Subcutaneous abdominal adipose tissue (tissue), 5 donors: ENCODE measurements at regions not wholly inside any gene's neighbourhood (a gene's known extent, or its start where the extent isn't known, plus 50 kb on each side); places are given as distances from the start of the nearest gene placed in this dataset.

Experiments
- H3K27ac ChIP-seq: one replicate; pipeline ENCODE4 v1.7.0; 2013; ENCODE audit warnings: low read depth, mild to moderate bottlenecking, inconsistent platforms, low read length, moderate library complexity
- H3K27me3 ChIP-seq, 5 donors: one replicate each; pipeline ENCODE4 v1.7.0; 2013; ENCODE audit warnings: low read length in 5 of 5, inconsistent platforms in 1 of 5; ENCODE audit not compliant: control insufficient read depth in 5 of 5, insufficient read depth in 4 of 5
- H3K36me3 ChIP-seq, 5 donors: one replicate each; pipeline ENCODE4 v1.7.0; 2013; ENCODE audit warnings: low read length in 5 of 5; ENCODE audit not compliant: control insufficient read depth in 5 of 5, insufficient read depth in 5 of 5
- H3K4me1 ChIP-seq, 5 donors: one replicate each; pipeline ENCODE4 v1.7.0; 2013; ENCODE audit warnings: low read length in 5 of 5, mild to moderate bottlenecking in 3 of 5, moderate library complexity in 1 of 5; ENCODE audit not compliant: control insufficient read depth in 5 of 5, insufficient read depth in 5 of 5
- H3K4me3 ChIP-seq, 5 donors: one replicate each; pipeline ENCODE4 v1.7.0; 2013; ENCODE audit warnings: low read length in 5 of 5, low read depth in 1 of 5
- H3K9ac ChIP-seq, 5 donors: one replicate each; pipeline ENCODE4 v1.7.0; 2013; ENCODE audit warnings: low read length in 5 of 5, mild to moderate bottlenecking in 4 of 5, moderate library complexity in 3 of 5
- H3K9me3 ChIP-seq, 5 donors: one replicate each; pipeline ENCODE4 v1.7.0; 2013; ENCODE audit warnings: low read length in 5 of 5; ENCODE audit not compliant: control insufficient read depth in 5 of 5
- donor health status: healthy.
- donor health status: healthy.
- donor health status: healthy.
- donor health status: healthy.
- donor health status: healthy.

DNA sequence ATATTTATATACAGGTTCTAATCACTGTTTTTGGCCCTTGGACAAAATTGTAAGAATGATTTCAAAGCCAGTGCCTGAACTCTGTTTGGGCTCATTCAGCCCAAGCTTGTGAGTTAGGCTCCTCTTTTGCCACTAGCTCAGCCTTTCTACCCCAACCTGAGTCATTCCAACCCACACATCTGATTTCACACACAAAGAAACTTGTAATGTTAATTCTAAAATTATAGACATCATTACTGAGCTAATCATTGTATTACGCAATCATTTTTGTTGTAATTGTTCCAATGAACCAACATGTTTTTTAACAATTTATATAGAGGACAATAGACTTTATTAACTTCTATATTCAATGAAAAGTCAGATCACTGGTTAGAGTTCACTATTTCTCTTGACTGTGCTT lies 441.1 kb downstream of the ETNK1 start:
- Histone ChIP-seq H3K27ac (no peak overlapping the region), H3K9ac (no peak overlapping the region), H3K4me3 (no peak overlapping the region), H3K9me3 (no peaks in the 10 kb centered on the region), H3K27me3 (no peaks in the 10 kb centered on the region), H3K4me1 (no peaks in the 10 kb centered on the region), H3K36me3 (no peaks in the 10 kb centered on the region)

DNA sequence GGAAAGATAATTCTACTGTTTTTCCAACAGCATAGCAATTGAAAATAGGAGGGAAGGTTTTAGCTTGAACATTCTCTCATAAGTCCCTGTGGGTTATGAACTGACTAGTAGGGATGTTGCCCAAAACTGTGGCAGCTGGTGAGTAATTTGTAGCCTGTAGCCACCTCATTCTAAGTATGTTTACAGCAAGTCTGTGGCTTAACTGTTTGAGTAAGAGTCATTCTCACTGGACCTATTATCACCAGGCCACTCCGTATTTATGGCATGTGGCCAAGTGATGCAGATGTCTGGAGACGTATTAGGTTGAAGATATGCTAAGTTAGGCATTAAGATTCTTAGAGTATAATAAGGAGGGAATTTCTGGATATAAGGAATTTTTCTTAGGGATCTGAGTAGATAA lies 458.3 kb downstream of the ETNK1 start:
- H3K9ac ChIP-seq = no peak overlapping the region
- no peaks in the 10 kb centered on the region for H3K27me3 ChIP-seq
- no peaks in the 10 kb centered on the region for H3K4me1 ChIP-seq
- H3K9me3 ChIP-seq = peaks cover 0 to 3% (median 0%) of the 10 kb centered on the region in 5 donors
- no peak overlapping the region for H3K4me3 ChIP-seq
- H3K36me3 ChIP-seq = no peaks in the 10 kb centered on the region
- H3K27ac ChIP-seq = no peak overlapping the region

DNA sequence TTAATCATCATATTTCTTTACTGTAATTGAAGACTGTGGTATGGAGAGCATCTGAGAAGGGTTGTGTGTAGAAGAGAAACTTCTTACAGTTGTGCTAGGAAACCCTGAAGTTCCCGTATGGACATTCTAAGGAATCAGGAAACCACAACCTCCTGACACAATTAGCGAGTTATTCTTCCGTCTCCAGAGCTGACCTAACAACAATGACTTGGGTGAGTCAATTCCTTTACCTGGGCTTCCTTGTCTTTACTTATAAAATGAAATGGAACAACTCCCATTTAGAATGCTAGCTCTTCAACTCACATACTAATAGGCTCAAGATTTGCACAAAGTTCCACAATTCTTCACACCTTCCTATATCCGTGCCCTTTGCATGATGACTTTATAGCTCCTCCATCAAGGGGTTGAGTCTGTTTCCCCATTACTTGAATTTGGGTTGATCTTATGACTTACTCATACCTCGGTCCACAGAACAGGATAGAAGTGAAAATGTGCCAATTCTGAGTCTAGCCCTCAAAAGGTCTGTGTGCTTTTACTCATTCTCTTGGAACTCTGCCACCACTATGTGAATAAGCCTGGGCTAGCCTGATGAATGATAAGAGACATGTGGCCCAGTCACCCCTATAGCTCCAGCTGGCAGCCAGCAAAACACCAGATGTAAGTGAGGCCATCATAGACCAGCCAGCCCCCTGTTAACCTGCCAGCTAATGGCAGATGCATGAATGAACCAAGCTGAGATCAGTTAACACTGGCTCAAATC lies 459.4 kb downstream of the ETNK1 start:
- H3K36me3 ChIP-seq = no peaks in the 10 kb centered on the region
- H3K9ac ChIP-seq = no peak overlapping the region
- H3K27me3 ChIP-seq = no peaks in the 10 kb centered on the region
- no peaks in the 10 kb centered on the region for H3K4me1 ChIP-seq
- H3K9me3 ChIP-seq = peaks cover 0 to 4% (median 0%) of the 10 kb centered on the region in 5 donors
- H3K27ac ChIP-seq = no peak overlapping the region
- H3K4me3 ChIP-seq = no peak overlapping the region

DNA sequence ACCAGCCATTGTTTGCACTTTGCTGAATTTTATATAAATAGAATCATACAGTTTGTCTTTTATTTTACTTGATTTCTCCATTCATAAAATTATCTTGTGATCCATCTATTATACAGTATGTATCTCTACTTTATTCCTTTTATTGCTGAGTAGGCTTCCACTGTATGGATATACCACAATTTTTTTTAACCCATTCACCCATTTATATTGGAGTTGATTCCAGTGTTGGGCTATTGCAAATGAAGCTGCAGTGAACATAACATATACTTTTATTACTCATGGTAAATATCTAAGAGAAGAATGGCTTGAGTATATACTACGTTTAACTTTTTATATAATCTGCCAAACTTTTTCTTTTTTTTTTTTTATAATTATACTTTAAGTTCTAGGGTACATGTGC lies 463.6 kb downstream of the ETNK1 start:
- Histone ChIP-seq H3K36me3 (no peaks in the 10 kb centered on the region), H3K27me3 (no peaks in the 10 kb centered on the region), H3K27ac (no peak overlapping the region), H3K9ac (no peak overlapping the region), H3K9me3 (peaks cover 0 to 4% (median 0%) of the 10 kb centered on the region in 5 donors), H3K4me1 (no peaks in the 10 kb centered on the region), H3K4me3 (no peak overlapping the region)

DNA sequence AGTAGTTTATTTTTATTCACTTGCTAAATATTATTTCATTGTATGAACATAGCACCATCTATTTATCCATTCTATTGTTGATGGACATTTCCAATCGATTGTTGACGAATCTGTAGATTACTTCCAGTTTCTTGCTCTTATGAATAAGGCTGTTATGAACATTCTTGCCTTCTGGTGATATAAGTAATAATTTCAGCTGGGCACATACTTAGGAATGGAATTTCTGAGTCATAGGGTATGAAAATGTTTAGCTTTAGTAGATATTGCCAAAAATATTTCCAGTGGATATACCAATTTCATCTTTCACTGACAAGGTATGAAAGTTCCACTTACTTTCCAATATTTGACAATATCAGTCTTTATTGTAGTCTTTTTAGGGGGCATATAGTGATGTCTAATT lies 468.5 kb downstream of the ETNK1 start:
- H3K4me1 ChIP-seq = peaks cover 0 to 4% (median 0%) of the 10 kb centered on the region in 5 donors
- H3K36me3 ChIP-seq = no peaks in the 10 kb centered on the region
- no peak overlapping the region for H3K9ac ChIP-seq
- H3K4me3 ChIP-seq = no peak overlapping the region
- peaks cover 0 to 2% (median 0%) of the 10 kb centered on the region in 5 donors for H3K9me3 ChIP-seq
- H3K27ac ChIP-seq = no peak overlapping the region
- H3K27me3 ChIP-seq = no peaks in the 10 kb centered on the region

DNA sequence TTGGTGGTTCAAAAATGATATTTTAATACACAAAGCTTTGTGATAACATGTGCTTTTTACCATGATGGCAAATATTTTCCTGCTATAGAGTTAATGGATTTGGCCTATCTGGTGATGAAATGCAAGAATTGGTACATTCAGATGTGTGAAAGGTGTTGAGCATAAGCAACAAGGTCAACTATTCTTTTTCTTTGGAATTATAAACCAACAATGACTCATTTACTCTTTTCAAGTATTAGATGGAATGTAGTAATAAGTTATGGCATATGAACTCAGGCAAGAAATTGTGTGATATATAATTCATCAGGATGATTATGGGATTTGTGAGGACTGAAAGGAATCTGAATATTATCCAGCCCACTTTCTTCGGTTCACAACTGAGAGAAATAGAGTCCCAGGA lies 471.4 kb downstream of the ETNK1 start:
- no peak overlapping the region for H3K4me3 ChIP-seq

DNA sequence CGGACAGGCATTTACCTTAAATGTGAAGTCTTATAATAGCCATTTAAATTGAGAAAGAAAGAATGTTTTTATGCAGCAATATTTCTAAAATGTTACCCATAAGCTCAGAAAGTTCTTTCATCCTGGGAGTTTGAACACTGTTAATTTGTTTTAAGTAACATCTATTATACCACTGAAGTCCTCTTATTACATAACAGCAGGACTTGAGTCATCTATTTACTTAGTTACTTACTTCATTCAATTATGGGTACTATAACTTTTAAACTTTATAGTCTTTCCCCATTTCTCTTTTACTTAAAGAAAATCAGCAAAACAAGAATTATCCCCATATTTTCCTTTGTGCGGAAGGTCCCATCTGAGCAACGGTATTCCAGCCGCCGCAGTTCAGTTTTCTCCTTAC lies 473.1 kb downstream of the ETNK1 start:
- H3K4me1 ChIP-seq = peaks cover 0 to 16% (median 2%) of the 10 kb centered on the region in 5 donors
- no peak overlapping the region for H3K4me3 ChIP-seq
- H3K27ac ChIP-seq = no peak overlapping the region
- no peaks in the 10 kb centered on the region for H3K36me3 ChIP-seq
- no peaks in the 10 kb centered on the region for H3K27me3 ChIP-seq
- no peaks in the 10 kb centered on the region for H3K9me3 ChIP-seq
- no peak overlapping the region for H3K9ac ChIP-seq

More for the DNA sequence above, 471.4 kb downstream of the ETNK1 start:
- Histone ChIP-seq H3K9me3 (no peaks in the 10 kb centered on the region), H3K4me1 (peaks cover 0 to 16% (median 2%) of the 10 kb centered on the region in 5 donors), H3K9ac (no peak overlapping the region), H3K27me3 (no peaks in the 10 kb centered on the region), H3K27ac (no peak overlapping the region), H3K36me3 (no peaks in the 10 kb centered on the region)

DNA sequence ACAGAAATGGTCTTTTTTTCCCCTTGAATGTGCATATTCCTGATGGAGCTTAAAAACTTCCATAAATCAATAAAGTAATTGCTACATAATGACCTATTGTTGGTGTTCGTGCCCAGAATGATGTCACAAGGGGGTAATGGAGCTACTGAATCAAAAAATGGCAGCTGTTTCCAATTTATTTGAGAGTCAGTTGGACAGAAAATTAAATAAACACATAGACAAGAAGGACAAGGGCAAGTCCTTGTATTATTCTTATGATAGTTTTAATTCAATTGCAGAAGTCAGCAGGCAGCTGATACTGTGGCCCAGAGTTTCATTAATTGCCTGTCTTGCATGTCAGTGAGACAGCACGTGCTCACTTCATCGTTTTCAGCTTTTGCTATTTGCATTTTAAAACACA lies 473.5 kb downstream of the ETNK1 start:
- H3K27me3 ChIP-seq = no peaks in the 10 kb centered on the region
- no peak overlapping the region for H3K4me3 ChIP-seq
- H3K27ac ChIP-seq = no peak overlapping the region
- no peak overlapping the region for H3K9ac ChIP-seq
- H3K36me3 ChIP-seq = no peaks in the 10 kb centered on the region
- peaks cover 0 to 16% (median 2%) of the 10 kb centered on the region in 5 donors for H3K4me1 ChIP-seq
- H3K9me3 ChIP-seq = no peaks in the 10 kb centered on the region

DNA sequence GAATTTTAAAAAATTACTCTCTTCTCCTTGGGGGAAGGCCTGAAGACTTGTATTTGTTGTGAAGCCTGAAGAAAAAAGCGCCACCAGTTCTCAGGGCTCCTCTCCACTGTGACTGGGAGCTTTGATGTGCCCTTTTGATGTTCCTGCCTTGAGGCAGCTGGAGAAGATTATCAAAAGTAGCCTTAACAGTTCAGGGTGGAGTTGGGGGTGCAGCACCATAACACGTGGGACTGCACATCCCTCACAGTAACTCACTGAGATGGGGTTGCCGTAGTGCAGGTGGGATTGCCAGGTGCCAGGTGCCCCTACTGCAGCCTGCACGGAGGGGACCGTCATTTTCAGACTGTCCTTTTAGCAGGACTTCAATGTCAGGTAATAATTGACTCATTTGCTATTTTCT lies 474.1 kb downstream of the ETNK1 start:
- peaks cover 0 to 16% (median 2%) of the 10 kb centered on the region in 5 donors for H3K4me1 ChIP-seq
- H3K4me3 ChIP-seq = no peak overlapping the region
- H3K36me3 ChIP-seq = no peaks in the 10 kb centered on the region
- H3K27me3 ChIP-seq = no peaks in the 10 kb centered on the region
- no peak overlapping the region for H3K27ac ChIP-seq
- H3K9me3 ChIP-seq = no peaks in the 10 kb centered on the region
- H3K9ac ChIP-seq = no peak overlapping the region

DNA sequence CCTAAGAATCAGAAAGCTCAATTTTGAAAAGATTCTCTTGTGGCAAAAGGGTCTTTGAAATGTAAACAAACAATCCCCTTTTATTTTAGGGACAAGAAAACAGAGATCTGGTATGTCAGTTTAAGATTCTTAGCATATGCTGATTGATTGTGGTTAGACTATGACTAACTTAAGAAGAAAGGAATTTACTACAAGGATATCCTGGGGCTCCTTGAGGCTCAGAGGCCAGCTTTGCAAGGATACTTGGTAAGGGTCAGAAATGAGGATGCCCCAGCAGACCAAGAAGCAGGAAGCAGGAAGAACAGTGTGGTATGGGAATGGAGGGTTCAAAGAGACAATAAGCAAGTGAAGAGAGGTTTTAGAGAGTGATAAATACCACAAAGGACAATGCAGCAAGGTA lies 474.6 kb downstream of the ETNK1 start:
- no peaks in the 10 kb centered on the region for H3K36me3 ChIP-seq
- no peak overlapping the region for H3K9ac ChIP-seq
- H3K4me1 ChIP-seq = peaks cover 0 to 16% (median 2%) of the 10 kb centered on the region in 5 donors
- H3K4me3 ChIP-seq = no peak overlapping the region
- no peak overlapping the region for H3K27ac ChIP-seq
- H3K9me3 ChIP-seq = no peaks in the 10 kb centered on the region
- H3K27me3 ChIP-seq = no peaks in the 10 kb centered on the region
